GM21619 (cell line): ENCODE measurements at regions not wholly inside any gene's neighbourhood (a gene's known extent, or its start where the extent isn't known, plus 50 kb on each side); places are given as distances from the start of the nearest gene placed in this dataset.

Source experiments
- ATAC-seq: cut with Tn5 transposase; IDR thresholded peaks from one replicate; pipeline ENCODE4 v1.9.1; 2021; ENCODE audit not compliant: unreplicated experiment

GRCh38 chr10:105681051-105681450 lies 1040.0 kb downstream of the SORCS3 start:
- ATAC-seq, result no peak

DNA sequence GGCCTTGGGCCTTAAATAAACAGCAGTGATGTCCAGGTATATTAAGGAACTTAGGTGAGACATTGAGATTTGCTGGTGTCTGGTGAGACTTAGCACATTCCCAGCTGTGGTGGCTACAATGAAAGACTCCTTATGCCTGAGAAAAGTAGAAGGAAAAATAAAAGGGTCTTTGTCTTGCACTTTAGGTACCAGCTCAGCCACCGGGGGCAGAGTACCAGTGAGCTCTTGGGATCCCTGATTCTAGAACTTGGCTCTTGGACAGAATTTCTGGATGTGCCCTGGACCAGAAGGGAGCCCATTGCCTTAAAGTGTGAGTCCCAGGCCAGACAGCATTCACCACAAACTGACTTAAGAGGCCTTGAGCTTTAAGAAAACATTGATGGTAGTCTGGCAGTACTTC lies 1038.7 kb downstream of the SORCS3 start:
- no peak for ATAC-seq

DNA sequence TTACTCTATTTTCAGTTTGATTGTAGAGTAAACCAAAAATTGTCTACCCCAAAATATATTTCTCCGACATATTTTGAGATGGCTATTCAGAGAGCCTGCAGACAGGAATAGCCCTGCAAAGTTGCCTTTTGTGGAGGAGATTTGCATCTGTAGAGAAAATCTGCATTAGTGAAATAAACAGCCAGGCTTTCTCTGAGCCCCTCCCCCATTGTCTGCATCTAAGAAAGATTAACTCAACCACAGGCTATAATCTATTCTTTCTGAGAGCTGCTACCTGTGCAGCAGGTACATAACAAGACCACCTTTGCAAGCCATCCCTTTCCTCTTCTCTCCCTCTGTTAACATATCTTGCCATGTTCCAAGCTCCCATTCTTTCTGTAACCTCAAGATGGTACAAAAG lies 1034.2 kb downstream of the SORCS3 start:
- ATAC-seq, result no peak

DNA sequence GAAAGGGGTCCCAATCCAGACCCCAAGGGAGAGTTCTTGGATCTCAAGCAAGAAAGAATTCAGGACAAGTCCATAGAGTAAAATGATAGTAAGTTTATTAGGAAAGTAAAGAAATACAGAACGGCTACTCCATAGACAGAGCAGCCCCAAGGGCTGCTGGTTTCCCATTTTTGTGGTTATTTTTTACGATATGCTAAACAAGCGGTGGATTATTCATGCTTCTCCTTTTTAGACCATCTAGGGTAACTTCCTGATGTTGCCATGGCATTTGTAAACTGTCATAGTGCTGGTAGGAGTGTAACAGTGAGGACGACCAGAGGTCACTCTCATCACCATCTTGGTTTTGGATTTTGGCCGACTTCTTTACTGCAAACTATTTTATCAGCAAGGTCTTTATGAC lies 1033.4 kb downstream of the SORCS3 start:
- ATAC-seq, result no peak

- ATAC-seq, result no peak
Measured at GRCh38 chr10:105658696-105659095, 1017.6 kb downstream of the SORCS3 start.

GRCh38 chr10:105656856-105657255 lies 1015.8 kb downstream of the SORCS3 start:
- ATAC-seq, result no peak

DNA sequence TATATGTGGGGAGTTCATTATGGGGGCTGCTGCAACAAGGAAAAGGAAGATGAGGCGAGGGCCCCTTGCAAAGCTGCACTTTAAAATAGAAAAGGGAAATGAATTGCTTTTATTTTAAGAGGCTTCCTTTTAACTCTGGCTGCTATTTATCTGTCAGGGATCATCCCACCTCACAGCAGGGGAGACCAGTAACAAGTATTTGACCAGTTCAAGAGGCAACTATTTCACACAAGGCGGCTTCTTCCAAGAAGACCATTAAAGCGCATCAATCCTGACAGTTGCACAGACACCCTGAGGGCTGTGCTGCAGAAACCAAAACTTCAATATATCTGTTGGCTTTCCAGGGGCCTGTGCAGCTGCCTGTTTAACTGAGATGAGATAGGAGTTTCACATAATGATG lies 1009.2 kb downstream of the SORCS3 start:
- ATAC-seq, result no peak

DNA sequence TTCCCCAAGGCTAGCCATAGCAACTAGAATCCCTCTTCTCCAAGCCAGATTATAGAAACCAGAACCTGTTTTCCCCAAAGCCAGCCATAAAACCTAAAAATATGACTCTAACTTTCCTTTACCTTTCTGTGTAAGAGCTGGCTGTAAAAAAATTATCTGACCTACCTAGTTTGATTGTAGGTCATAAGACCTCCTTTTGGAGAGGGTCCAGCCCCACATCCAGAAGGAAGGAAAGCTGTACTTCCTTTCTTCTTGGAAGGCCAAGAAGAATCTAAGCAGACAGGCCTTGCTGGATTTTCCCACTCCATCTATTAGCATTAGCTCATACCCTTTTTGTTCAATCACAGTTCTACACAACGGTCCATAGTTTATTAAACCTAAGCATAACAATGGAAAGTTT lies 1006.3 kb downstream of the SORCS3 start:
- ATAC-seq, result no peak

GRCh38 chr10:105644978-105645377 lies 1003.9 kb downstream of the SORCS3 start:
- no peak for ATAC-seq

DNA sequence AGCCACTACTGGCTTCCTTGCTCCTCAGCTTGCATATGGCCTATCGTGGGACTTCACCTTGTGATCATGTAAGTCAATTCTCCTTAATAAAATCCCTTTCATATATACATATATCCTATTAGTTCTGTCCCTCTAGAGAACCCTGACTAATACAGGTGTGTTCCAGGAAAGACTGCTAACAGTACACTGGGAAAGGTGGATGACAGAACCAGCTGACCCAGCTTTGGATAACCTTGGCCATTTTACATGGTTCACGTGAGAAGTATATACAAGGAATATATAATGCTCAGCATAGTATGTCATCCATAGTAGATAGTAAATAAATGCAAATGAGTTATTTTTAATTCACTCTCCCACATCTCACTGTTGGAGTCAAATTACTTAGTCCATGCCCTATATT lies 1003.5 kb downstream of the SORCS3 start:
- no peak for ATAC-seq

DNA sequence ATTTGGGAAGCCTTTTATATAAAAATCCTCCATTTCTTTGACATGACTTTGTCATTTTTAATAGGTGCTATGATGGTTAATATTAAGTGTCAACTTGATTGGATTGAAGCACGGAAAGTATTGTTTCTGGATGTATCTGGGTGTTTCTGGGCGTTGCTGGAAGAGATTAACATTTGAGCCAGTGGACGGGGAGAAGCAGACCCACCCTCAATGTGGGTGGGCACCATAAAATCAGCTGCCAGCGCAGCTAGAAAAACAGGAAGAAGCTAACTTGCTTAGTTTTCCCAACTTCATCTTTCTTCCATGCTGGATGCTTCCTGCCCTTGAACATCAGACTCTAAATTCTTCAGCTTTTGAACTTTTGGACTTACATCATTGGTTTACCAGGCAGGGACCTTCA lies 1003.0 kb downstream of the SORCS3 start:
- ATAC-seq, result no peak

DNA sequence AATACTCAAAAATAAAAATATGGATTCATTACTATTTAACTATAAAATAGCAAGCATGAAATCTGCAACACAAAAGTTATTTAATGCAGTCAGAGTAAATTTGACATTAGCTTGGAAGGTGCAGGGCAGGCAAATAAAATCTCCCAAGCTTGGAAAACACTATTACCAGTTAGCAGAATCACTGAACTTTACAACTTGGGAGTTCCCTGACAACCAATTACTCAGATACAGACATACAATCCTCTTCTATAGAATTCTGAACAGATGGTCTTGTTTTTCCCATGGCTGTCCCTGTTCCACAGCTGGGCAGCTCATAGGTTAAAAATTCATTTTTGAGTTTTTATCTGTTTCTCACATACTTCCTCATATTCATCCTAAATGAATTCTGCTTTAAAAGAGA lies 1002.6 kb downstream of the SORCS3 start:
- ATAC-seq, result no peak

DNA sequence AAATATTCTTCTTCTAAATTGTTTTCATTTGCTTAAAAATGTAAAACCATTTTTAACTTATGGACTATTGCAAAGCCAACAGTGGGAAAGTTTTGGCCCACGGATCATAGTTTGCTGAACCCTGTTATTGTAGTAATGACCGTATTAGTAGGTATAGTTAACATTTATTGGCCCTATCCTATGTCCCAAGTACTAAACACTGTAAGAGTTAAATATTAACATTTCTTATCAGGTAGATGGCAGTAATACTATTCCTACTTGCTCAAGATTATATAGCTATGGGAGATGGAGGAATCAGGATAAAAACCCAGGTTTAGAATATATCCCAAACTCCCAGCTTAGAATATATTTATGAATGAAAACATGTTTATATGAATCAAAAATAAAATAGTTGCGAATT lies 993.2 kb downstream of the SORCS3 start:
- no peak for ATAC-seq

DNA sequence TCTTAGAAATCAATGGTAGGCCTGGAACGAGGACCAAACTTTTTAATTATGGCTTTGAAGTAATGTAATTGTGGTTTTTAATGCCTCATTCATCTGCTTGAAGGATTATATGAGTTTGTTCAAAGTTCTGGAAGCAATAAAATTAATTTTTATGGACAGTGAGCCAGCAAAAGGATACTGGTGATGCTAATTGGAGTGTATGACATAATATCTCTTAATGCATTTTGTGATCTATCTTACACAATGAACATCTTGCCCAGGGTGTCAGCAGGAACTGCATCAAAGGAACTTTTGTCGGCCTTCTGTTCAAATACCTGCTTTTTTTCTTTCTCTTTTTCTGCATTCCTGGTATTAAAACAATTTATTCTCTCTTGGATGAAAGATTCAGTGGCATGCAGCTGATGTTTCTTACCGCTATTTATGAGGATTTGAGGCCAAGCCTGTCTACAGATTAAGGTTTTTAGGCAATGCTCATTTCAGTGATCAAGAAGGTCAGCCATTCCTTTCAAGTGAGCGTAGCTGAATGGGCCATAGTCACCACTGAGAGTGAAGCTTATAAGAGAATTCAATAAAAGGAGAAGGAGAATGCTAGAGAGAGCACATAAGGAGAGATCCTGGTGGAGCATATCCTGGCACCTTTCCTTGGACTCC lies 974.8 kb downstream of the SORCS3 start:
- no peak for ATAC-seq

- ATAC-seq, result no peak
Measured at GRCh38 chr10:105611244-105611798, 970.2 kb downstream of the SORCS3 start.

- no peak for ATAC-seq
Measured at GRCh38 chr10:105609451-105609850, 968.4 kb downstream of the SORCS3 start.

DNA sequence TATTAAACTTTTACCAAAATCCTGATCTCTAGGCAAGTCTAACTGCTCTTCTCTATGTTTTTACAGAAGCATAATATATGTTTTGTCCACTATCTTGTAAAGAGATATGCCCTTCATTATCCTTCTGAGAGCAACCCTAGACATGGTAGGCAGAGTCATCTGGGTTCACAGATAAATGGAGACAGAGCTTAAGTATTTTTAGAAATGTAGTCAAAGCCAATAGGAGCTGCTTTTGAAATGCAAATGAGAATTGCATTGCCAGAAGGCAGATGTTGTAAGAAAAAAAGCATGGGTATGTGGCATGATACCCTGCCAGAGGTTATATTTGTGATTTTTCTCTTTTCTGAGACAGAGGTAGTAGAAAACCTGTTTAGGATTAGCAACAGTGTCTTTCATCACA lies 964.8 kb downstream of the SORCS3 start:
- ATAC-seq, result no peak

DNA sequence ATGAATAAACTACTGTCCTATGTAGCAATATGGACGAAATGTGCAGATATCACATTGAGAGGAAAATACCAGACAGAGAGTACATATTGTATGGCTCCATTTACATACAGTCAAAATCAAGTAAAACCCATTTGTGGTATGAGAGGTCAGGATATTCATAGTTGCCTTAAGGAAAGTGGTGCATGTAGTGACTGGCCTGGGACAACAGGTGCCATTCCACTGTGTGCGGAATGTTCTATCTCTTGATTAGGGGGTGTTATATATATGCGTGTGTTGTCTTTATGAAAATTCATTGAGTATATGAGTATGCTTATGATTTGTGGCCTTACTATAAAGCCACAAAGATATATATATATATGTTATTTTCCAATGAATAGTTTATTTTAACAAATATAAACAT lies 964.0 kb downstream of the SORCS3 start:
- ATAC-seq, result no peak

GRCh38 chr10:105598207-105598606 lies 957.1 kb downstream of the SORCS3 start:
- no peak for ATAC-seq

DNA sequence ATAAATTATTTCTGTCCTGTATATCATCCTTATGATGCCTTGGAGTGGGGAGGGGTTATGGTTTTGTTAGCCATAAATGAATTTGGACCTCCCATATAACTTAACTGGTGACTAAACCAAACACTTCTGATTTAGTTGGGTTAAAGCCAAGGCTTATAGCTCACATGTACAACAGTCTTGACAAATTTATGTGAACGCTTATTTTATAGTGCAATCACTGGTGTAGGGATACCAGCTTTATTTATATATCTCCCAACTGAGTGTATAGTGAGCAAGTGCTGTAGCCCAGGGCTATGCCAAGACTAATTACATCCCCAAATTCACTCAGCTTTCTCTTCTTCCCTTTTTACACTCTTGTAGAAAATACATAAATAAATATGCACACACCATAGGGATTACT lies 956.2 kb downstream of the SORCS3 start:
- no peak for ATAC-seq

- no peak for ATAC-seq
Measured at GRCh38 chr10:105596749-105597148, 955.7 kb downstream of the SORCS3 start.

- ATAC-seq, result no peak
Measured at GRCh38 chr10:105594296-105594695, 953.2 kb downstream of the SORCS3 start.

GRCh38 chr10:105592468-105592867 lies 951.4 kb downstream of the SORCS3 start:
- ATAC-seq, result no peak
